ENCODE measurements at regions not wholly inside any gene's neighbourhood (a gene's known extent, or its start where the extent isn't known, plus 50 kb on each side); places are given as distances from the start of the nearest gene placed in this dataset.

DNA sequence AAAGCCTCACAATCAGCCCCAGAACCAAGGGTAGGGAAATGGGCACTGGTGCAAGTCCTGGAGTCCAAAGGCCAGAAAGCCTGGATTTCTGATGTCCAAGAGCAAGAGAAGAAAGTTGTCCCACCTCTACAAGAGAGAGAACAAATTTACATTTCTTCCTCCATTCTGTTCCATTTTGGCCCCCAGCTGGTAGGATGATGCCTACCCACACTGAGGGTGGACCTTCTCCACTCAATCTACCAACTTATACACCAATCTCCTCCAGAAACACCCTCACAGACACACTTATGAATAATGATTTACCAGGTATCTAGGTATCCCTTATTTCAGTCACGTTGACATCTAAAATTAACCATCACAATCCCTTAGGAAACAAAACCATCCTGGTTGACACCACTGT, 367.8 kb upstream of the GRIA3 start:
- TF ChIP-seq EP300 (IDR thresholded peaks at IDR 0.05; ENCODE audit: borderline replicate concordance) (no peak), CEBPB (IDR thresholded peaks at IDR 0.05) (no peak), TAF1 (IDR thresholded peaks at IDR 0.05; ENCODE audit: low read depth) (no peak), REST (IDR thresholded peaks at IDR 0.05; ENCODE audit: low read depth) (no peak), RAD21 (IDR thresholded peaks at IDR 0.05; ENCODE audit: low read depth) (no peak), TEAD4 (IDR thresholded peaks at IDR 0.05) (no peak)
- TF ChIP-seq, protein P1, sequence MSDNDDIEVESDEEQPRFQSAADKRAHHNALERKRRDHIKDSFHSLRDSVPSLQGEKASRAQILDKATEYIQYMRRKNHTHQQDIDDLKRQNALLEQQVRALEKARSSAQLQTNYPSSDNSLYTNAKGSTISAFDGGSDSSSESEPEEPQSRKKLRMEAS (IDR thresholded peaks at IDR 0.05) = no peak
